ENCODE measurements at regions not wholly inside any gene's neighbourhood (a gene's known extent, or its start where the extent isn't known, plus 50 kb on each side); places are given as distances from the start of the nearest gene placed in this dataset.
"Not testable (repeated sequence)": the region's sequence is repeated elsewhere in the genome, so short reads cannot be mapped to it uniquely, and the experiment has no call there.

DNA sequence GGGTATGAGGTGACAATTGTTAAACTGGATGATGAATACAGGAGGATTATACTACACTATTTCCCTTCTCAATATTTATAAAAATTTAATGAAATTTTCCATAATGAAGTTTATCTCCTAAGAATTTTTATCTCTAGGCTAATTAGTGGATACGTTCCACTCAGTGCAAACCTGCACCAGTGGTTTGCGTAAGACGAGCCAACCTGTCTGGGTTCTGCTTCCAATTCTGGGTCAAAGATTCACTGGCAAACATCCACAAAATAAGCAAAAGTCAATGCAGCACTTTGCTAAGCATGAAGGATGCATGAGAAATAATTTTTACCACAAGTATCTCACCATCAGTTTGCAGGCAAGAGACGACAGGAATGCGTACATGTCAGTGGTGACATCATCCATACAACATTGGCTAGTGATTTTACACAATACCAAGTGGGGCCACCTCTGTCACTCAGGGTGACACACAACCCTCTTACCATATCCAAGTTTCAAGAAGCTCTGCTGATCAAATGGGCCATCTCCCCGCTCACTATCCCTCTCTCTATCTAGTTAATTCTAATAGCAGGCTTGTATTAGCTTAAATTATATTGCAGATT lies 51.7 kb downstream of the FAM50B start:
- DNase-seq (ENCODE audit: low spot score) (no peak), ATAC-seq (no peak)
- intact Hi-C loops (cut with DNase I) = no loop called here

DNA sequence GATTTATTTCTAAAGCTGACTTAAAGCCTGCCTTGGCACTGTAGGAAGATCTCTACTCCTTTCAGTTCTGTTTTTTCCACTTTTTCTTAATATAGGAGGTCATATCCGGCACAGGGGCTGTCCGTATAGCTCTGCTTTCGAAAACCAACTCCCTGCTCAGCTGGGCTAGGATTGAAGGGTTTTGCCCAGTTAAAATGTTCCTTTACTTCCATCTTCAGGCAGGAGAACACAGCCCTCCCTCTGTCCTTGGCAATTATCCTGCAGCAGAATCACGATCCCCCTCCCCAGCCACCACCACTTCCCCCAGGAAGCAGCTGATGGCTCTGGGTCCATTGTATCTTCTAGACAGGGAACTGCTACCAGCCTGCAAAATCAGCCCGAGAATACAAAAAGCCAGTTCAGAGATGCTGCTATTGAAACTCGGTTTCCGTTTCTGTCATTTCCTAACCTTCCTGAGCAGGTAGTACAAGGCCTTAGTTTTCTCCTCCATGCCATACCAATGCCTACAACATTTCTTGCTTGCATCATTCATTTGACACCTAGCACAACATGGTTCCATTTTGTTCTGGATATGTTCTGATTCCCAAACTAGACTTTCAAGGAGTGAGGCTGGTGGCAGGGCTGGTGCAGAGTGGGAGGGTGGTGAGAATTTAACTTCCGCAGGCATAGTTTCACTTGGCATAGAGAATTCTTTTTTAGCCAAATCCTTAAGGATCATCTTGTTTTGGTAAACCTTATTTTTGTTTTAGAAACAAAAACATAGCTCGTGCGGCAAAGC lies 53.9 kb downstream of the FAM50B start:
- intact Hi-C loops (cut with DNase I) = no loop called here
- no peak for DNase-seq (ENCODE audit: low spot score)

DNA sequence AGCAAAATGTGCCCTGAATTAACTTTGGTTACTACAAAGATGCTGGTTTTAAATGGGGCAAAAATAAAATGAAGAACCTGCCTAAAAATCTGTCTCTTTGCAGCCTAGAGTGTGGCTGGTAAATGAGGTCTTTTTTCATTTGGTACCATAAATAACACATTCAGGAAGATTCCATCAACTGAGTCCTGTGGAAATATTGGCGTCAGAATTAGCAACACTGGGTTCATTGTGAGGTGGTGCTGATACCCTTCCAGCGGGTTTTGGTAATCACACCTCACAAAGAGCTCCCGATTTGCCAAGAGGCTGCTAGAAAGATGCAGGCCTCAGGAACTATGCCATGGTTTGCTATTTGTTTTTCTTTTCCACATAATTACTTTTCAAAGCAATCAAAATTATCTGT lies 55.3 kb downstream of the FAM50B start:
- intact Hi-C loops (cut with DNase I) = no loop called here
- no peak for ATAC-seq
- no peak for DNase-seq (ENCODE audit: low spot score)

More for the DNA sequence above, 53.9 kb downstream of the FAM50B start:
- peak; percentile 56 for ATAC-seq

DNA sequence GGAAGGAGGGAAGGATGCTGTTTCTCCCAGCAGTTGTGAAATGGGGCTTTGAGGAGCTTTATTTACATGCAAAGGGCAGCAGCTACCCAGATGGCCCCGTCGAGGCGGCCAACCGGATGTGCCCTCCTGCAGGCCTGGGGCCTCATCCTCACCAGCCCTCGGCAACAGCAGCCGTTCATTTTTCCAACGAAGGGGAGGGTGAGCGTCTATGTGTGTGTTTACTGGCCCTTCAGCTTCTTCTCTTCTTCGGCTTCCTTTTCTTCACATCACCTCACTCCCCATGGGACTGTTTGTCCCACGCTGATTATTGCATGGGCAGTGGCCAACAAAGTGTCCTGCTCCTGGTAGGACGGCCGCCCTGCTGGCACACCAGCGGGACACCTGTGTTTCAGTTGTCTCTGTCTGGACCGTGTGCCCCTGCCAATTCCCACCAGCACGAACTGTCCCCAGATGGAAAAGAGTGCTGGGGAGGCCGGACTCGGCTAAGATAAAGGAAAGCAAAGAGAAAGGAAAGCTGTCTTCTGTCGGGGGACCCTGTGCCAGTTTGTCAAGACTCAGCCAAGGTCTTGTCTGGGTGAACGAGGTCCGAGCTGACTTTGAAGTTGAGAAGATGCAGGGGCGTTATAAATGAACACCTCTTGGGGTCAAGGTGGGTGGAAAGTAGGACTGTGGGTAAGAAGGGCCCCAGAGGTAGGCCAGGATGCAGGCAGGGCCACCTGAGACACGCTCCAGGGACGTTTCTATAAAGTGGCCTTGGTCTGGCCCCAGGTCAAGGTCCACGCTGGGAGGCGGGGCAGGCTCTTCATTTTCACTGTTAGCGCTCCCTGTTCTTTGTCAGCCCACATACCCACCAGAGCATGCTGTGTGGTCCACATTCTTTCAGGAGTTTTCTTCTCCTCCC lies 57.0 kb downstream of the FAM50B start:
- DNase-seq (ENCODE audit: low spot score) = no peak
- no peak for ATAC-seq
- intact Hi-C loops (cut with DNase I) = no loop called here

DNA sequence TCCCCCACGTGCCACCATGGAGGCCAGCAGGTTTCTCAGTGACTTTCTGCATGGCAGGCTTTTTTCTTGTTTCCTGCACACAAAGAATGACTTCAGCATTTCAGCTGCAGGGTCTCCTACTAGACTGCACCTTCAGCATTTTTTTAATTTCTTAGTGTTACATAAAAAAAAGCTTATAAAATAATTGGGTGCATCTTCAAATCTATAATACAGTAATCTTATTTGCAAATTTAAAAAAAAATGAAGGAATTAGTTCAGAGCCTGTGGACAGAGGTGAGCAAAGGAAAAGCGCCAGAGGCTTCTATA lies 57.6 kb downstream of the FAM50B start:
- DNase-seq (ENCODE audit: low spot score) = no peak
- intact Hi-C loops (cut with DNase I) = no loop called here
- ATAC-seq = no peak

DNA sequence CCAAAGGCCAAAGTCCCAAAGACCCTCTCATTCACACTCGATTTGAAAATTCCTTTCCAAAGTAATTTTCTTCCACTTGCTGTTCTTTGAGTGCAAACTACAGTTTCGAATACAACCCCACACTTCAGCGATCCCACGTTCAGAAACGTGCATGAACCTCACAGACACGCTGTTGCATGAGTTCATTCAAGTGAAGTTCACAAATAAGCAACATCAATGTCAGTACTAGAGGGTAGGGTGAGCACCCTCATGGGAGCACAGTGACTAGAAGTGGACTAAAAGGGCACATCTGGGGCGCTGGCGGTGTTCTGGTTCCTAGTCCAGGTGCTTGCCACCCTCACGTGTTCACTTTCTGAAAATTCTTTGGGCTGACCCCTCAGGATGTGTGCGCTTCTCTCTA lies 59.0 kb downstream of the FAM50B start:
- DNase-seq (ENCODE audit: low spot score) = no peak
- intact Hi-C loops (cut with DNase I) = no loop called here
- no peak for ATAC-seq

DNA sequence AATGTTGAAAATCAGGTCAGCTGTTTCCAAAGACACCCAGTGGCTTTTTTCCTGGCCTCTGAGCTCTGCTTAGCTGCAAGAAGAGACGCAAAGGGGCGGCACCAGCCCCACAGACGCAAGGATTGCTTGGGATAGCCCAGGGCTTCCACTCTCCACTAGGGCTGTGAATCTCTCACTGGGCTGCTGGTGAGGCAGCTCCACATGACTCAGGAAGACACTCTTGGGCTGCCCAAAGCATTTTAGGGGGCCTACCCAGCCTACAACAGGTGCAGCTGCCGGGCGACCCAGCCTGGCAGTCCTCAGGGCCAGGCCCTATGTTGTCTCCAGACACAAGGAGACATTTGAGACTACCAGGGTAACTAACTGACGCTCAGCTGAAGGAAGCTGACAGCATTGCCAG lies 59.8 kb downstream of the FAM50B start:
- intact Hi-C loops (cut with DNase I) = no loop called here
- no peak for ATAC-seq
- DNase-seq (ENCODE audit: low spot score) = no peak

DNA sequence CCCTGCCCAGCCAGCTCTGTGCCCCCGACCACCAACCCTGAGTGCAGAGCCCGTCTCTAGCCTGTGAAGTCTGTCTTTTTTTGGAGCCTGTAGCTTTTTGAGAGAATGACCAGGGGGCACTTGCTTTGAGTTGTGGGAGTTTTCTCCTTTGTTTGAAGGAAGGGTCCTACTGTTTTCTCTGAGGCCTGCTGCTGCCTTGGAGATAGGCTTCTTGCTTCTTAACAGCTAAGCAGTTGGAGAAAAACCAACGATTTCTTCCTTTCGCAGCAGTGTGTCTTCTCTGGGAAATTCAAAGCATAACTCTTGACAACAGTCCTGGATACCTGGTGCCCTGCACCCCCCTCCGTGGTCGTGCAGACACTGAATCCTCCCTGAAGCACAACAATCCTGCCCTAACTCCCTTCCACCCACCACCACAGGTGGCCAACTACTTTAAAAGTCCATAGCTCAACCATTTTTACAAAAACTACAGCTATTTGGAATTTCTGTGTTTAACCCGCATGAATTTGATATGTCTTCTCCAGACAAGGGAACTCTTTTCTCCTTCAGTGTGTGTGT lies 61.0 kb downstream of the FAM50B start:
- intact Hi-C loops (cut with DNase I) = no loop called here
- ATAC-seq (no peak), DNase-seq (ENCODE audit: low spot score) (no peak)

DNA sequence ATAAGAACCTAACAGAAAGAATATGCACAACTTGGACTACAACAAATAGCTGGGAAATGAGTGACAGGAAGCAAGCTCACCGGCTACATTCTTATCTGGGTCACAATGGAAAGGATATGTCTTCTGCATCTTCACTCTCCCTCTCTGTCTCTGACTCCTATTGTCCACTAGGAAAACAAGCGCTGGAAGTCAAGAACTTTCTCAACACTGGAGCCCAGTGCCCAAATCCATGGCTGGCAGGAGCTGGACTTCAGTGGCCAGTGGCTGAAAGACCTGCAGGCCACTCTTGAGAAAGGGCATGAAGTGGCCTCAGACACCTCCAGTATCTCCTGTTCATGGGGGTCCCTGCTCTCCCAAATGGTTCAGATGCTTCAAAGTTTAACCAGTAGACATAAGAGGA lies 62.0 kb downstream of the FAM50B start:
- intact Hi-C loops (cut with DNase I) = no loop called here
- no peak for ATAC-seq
- DNase-seq (ENCODE audit: low spot score) = no peak

DNA sequence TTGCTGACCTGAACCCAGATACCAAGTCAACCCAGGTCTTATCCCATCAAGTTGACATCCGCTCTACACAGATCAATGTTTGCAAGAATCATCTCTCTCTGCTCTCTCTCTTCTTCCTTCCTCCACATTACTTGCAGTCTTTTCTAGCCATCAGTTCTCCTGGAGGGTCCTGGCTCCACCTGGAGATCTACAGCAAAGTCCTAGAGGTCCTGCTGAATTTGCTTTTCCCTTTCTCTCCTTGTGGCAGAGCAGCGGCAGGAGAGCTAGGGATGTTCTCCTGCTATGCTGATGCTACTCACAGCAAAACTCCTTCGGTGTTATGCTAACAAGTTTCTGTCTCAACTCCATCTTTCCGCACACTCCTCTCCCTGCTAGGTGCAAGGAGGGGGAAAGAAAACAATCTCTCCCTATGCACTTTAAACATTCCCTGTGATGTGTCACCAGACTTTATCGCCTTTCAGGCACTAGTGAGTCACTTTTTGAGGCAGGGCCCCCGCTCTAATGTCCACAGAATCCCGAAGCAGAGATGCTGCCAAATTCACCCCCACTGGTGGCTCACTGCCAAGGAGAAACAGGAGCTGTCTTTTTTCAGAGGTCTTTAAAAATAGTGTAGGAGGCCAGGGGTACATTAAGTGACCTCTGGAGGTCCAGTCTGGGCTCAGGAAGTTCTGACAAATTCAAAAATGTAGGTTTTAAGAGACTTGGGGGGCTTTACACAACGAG lies 62.6 kb downstream of the FAM50B start:
- DNase-seq (ENCODE audit: low spot score) = no peak
- no peak for ATAC-seq
- intact Hi-C loops (cut with DNase I) = no loop called here

DNA sequence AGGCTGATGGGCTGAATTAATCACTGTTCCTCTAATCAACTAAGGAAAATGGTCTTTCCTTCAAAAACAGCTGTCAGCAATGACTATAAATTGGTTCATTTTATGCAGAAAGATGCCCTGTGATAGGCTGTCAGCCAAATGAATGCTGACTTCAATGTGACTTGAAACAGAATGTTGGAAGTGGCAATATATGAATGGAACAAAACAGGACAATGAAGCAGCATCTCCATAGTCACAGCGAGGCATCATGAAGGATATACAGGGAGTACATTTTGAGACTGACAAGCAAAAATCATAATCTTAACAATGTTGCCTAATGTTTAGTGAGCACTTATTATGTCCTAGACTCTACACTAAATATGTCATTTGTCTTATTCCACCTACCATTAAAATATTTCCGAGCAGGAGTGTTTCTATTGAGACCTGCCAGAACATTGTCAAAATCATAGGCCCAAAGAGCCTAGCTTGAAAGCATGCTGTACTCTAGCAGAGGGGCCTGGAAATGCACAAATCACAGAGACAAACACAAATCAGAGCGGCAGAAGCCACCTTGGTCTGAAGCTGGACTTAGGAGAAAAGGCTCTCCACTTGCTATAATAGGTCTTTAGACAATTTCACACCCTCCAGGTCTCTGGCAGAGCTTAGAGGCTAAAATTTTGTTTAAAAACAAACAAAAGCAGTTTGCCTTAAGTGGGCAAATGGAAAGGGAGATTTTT lies 63.3 kb downstream of the FAM50B start:
- intact Hi-C loops (cut with DNase I) = no loop called here

DNA sequence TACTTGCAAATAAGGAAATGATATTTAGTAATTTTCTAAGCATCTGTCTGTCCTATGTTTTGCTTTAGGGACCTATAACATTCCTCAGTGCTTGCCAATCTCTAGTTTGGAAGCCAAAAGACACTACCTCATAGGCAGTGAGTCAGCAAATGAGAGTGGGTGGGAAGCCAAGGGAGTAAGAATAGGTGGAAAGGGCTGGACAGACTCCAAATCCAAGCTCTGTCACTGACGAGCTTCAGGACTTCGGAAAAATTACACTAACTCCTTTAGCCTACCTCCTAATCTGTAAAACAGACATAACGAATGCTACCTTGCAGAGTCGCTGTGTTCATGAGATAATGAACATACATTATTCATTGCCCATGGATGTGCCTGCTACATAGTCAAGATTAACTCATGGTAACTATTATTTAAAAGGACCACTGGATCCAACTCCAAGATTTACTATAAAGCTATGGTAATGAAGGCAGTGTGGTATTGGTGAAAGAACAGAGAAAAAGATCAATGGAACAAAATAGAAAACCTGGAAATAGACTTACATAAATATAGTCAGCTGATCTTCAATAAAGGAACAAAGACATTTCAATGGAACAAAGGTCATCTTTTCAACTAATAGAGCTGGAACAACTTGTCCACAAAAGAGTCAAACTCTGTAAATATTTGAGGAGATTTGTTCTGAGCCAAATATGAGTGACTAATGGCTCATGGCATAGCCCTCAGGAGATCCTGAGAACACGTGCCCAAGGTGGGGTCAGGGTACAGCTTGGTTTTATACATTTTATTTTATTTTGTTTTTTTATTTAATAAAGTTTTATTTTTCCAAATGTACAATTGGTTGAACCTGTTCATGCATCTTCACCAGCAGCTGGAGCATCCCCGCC lies 64.1 kb downstream of the FAM50B start:
- DNase-seq (ENCODE audit: low spot score) (peak; percentile 70), ATAC-seq (peak; percentile 92)
- intact Hi-C loops (cut with DNase I) = no loop called here

More for the DNA sequence above, 63.3 kb downstream of the FAM50B start:
- ATAC-seq = peak; percentile 43
- no peak for DNase-seq (ENCODE audit: low spot score)

DNA sequence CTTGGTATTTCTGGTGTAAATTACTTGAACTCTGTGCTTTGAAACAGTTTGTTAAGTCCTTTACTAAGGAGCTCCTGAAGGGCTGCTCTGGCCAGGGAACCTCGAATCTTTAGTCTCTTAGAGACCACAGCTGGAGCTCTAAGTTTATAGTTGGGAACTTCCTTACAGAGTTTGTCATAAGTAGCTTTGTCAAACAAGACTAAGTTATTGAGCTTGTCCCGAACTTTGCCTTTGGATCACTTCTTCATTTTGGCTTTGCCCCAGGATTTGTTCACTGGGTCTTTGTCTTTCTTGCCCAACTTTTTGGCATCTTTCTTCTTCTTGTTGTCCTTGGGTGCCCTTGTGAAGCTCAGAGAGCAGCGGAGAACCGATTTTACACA lies 64.8 kb downstream of the FAM50B start:
- ATAC-seq = peak; percentile 14
- intact Hi-C loops (cut with DNase I) = no loop called here
- DNase-seq (ENCODE audit: low spot score) = no peak

DNA sequence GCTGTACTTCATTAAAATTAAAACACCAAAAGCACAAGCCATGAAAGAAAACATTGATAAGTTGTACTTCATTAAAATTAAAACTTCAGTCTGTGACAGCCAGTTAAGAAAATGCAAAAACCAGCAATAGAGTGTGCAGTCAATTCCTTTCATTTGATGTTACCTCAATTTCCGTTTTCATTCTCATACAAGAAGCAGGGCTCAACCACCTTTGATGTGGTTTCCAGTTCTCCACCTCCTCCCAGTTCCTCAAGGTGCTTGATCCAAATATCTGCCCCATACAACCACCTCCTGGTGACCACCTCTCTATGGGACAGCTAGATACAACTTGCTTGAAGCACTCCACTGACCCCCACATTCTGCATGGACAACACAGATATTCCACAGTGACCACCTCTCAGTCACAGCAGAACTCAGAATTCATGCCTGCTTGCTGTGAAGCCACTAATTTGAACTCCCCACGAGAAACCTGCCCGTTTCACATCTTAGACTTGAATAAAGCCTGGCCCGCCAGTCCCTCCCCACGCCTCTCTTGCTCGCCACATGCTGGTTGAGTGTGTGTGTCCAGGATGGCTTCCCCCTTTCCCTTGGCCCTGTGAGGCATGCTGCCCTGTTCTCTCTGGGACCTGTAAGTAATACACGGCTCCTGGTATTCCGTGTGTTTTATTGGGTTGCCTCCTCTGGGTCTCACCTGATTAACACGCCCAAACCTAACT lies 66.1 kb downstream of the FAM50B start:
- ATAC-seq (no peak), DNase-seq (ENCODE audit: low spot score) (no peak)
- intact Hi-C loops (cut with DNase I) = no loop called here

DNA sequence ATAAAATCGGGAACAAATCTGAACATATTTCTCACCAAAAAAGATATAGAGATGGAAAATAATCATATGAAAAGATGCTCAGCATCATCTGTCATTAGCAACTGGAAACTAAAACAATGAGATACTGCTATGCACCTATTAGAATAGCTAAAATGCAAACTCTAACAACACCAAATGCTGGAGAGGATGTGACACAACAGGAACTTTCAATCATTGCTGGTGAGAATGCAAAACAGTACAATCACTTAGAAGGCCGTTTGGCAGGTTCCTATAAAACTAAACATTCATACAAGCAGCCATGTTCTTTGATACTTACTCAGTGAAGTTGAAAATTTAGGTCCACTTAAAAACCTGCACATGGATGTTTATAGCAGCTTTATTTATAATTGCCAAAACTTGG lies 67.0 kb downstream of the FAM50B start:
- intact Hi-C loops (cut with DNase I) = no loop called here
- ATAC-seq = no peak
- DNase-seq (ENCODE audit: low spot score) = no peak

DNA sequence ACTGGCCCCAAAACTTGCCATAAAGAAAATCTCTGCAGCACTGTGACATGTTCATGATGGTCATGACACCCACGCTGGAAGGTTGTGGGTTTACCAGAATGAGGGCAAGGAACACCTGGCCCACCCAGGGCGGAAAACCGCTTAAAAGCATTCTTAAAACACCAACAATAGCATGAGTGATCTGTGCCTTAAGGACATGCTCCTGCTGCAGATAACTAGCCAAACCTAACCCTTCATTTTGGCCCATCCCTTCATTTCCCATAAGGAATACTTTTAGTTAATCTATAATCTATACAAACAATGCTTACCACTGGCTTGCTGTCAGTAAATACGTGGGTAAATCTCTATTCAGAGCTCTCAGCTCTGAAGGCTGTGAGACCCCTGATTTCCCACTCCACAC lies 67.6 kb downstream of the FAM50B start:
- intact Hi-C loops (cut with DNase I); DNase-seq (ENCODE audit: low spot score); ATAC-seq: not testable (repeated sequence)

DNA sequence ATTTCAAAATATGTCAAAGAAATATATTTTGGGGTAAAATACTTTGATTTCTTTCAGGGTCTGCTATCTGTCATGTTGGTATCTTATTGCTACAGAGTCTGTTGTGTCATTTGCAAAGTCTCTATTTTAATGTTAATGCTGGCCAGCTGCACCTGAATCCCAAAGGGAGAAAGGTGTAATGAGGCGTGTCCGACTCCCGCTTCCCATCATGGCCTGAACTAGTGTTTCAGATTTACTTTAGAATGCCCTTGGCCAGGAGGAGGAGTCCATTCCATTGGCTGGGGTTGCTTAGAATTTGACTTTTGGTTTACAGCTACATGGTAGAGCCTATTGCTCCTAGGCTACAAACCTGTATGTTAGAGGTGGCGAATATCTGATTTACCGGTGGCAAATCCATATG lies 69.3 kb downstream of the FAM50B start:
- DNase-seq (ENCODE audit: low spot score) = no peak
- no peak for ATAC-seq
- intact Hi-C loops (cut with DNase I) = no loop called here
